SH-SY5Y (cell line): ENCODE measurements at regions not wholly inside any gene's neighbourhood (a gene's known extent, or its start where the extent isn't known, plus 50 kb on each side); places are given as distances from the start of the nearest gene placed in this dataset.

Source experiments
- GATA2 ChIP-seq: IDR thresholded peaks from 2 replicates; pipeline ENCODE4 v1.6.1; 2011; ENCODE audit warnings: mild to moderate bottlenecking, low read depth, low read length
- GATA3 ChIP-seq: IDR thresholded peaks from 2 replicates; pipeline ENCODE4 v1.6.1; 2011; ENCODE audit warnings: low read depth, mild to moderate bottlenecking, low read length, moderate library complexity

- TF ChIP-seq GATA2, result no peak
- no peak for TF ChIP-seq GATA3
Measured at GRCh38 chr2:149808556-149808955, 221.0 kb upstream of the MMADHC start.
